Endodermal cell (in vitro differentiated cells): ENCODE measurements at regions not wholly inside any gene's neighbourhood (a gene's known extent, or its start where the extent isn't known, plus 50 kb on each side); places are given as distances from the start of the nearest gene placed in this dataset.
"Not testable (repeated sequence)": the region's sequence is repeated elsewhere in the genome, so short reads cannot be mapped to it uniquely, and the experiment has no call there.

Source experiments
- DNase-seq: peaks from one replicate; pipeline ENCODE4 v3.0.0-alpha.2; 2017
- H3K27ac ChIP-seq: 2 replicates; pipeline ENCODE4 v1.5.1; 2013; ENCODE audit warnings: mild to moderate bottlenecking, low read depth, low read length, moderate library complexity
- H3K27me3 ChIP-seq: 2 replicates; pipeline ENCODE4 v1.6.1; 2013; ENCODE audit warnings: mild to moderate bottlenecking, low read length, moderate library complexity; ENCODE audit not compliant: insufficient read depth, control insufficient read depth, poor library complexity, severe bottlenecking
- H3K36me3 ChIP-seq: 2 replicates; pipeline ENCODE4 v1.7.0; 2013; ENCODE audit warnings: mild to moderate bottlenecking, low read length, moderate library complexity; ENCODE audit not compliant: control insufficient read depth, insufficient read depth
- H3K4me1 ChIP-seq: one replicate; pipeline ENCODE4 v1.7.0; 2013; ENCODE audit warnings: low read length; ENCODE audit not compliant: control insufficient read depth, insufficient read depth
- H3K4me3 ChIP-seq: 2 replicates; pipeline ENCODE4 v1.5.1; 2013; ENCODE audit warnings: mild to moderate bottlenecking, low read length, moderate library complexity
- H3K9ac ChIP-seq: 2 replicates; pipeline ENCODE4 v1.6.1; 2013; ENCODE audit warnings: mild to moderate bottlenecking, low read length, moderate library complexity; ENCODE audit not compliant: poor library complexity, severe bottlenecking; ENCODE audit errors: extremely low read depth
- H3K9me3 ChIP-seq: 2 replicates; pipeline ENCODE4 v1.6.1; 2013; ENCODE audit warnings: mild to moderate bottlenecking, low read length, moderate library complexity; ENCODE audit not compliant: control insufficient read depth
- H3K27ac Mint-ChIP-seq: 2 replicates; pipeline ENCODE4 v1.8.0; 2020; ENCODE audit warnings: mixed read lengths
- H3K27me3 Mint-ChIP-seq: 2 replicates; pipeline ENCODE4 v1.8.0; 2021; ENCODE audit warnings: mild to moderate bottlenecking, mixed read lengths; ENCODE audit not compliant: insufficient read depth
- H3K36me3 Mint-ChIP-seq: 2 replicates; pipeline ENCODE4 v1.8.0; 2020; ENCODE audit warnings: low read depth, mixed read lengths
- H3K4me1 Mint-ChIP-seq: 2 replicates; pipeline ENCODE4 v1.8.0; 2020; ENCODE audit warnings: mixed read lengths
- H3K4me3 Mint-ChIP-seq: 2 replicates; pipeline ENCODE4 v1.8.0; 2020; ENCODE audit warnings: mild to moderate bottlenecking, moderate library complexity, mixed read lengths
- H3K9me3 Mint-ChIP-seq: 2 replicates; pipeline ENCODE4 v1.8.0; 2020; ENCODE audit warnings: mild to moderate bottlenecking, mixed read lengths
- CTCF ChIP-seq: fragments of 200-600 bp; sonication (generic); conservative IDR thresholded peaks from 2 replicates; pipeline ENCODE4 v1.5.0; 2021; ENCODE audit warnings: antibody characterized with exemption, mild to moderate bottlenecking
- WGBS, 2 experiments: methylation state at CpG; one replicate each; pipeline versions ENCODE4 v1.1.5 to v1.1.7; 2013; ENCODE audit warnings: missing lambda C conversion rate in 2 of 2, mixed read lengths in 1 of 2; ENCODE audit not compliant: insufficient coverage in 1 of 2, insufficient read length in 1 of 2; 5-methylcytosine and 5-hydroxymethylcytosine counted together

- 75 to 87% methylated on average over 3 of the region's 3 CpGs for WGBS, 2 experiments
- H3K9me3 Mint-ChIP-seq: no peaks in the 10 kb centered on the region
- H3K4me3 Mint-ChIP-seq: no peak overlapping the region
- H3K4me1 Mint-ChIP-seq: peaks cover 25% of the 10 kb centered on the region
- Histone ChIP-seq H3K27me3 (peaks cover 40% of the 10 kb centered on the region), H3K36me3 (no peaks in the 10 kb centered on the region), H3K4me1 (peaks cover 4% of the 10 kb centered on the region), H3K27ac (no peak overlapping the region), H3K4me3 (no peak overlapping the region), H3K9ac (no peak overlapping the region), H3K9me3 (no peaks in the 10 kb centered on the region)
- H3K27ac Mint-ChIP-seq: no peak overlapping the region
- peaks cover 32% of the 10 kb centered on the region for H3K27me3 Mint-ChIP-seq
- no peak for TF ChIP-seq CTCF
- no peak for DNase-seq
- no peaks in the 10 kb centered on the region for H3K36me3 Mint-ChIP-seq
These were observed 95.3 kb downstream of the ZNF22 start for GRCh38 chr10:45096001-45096400.

GRCh38 chr10:45100429-45100828 lies 99.7 kb downstream of the ZNF22 start:
- H3K9me3 Mint-ChIP-seq: no peaks in the 10 kb centered on the region
- H3K36me3 ChIP-seq: no peaks in the 10 kb centered on the region
- H3K9ac ChIP-seq: no peak overlapping the region
- 93% methylated on average over 4 of the region's 4 CpGs; no CpG with 5 or more reads in 1 of the 2 experiments for WGBS, 2 experiments
- H3K4me3 ChIP-seq: no peak overlapping the region
- H3K9me3 ChIP-seq: no peaks in the 10 kb centered on the region
- no peaks in the 10 kb centered on the region for H3K4me1 ChIP-seq
- H3K4me1 Mint-ChIP-seq: peaks cover 7% of the 10 kb centered on the region
- H3K4me3 Mint-ChIP-seq: no peak overlapping the region
- H3K27me3 Mint-ChIP-seq: peaks cover 19% of the 10 kb centered on the region
- no peak overlapping the region for H3K27ac Mint-ChIP-seq
- H3K36me3 Mint-ChIP-seq: no peaks in the 10 kb centered on the region
- no peak for TF ChIP-seq CTCF
- H3K27me3 ChIP-seq: peaks cover 6% of the 10 kb centered on the region
- H3K27ac ChIP-seq: no peak overlapping the region
- no peak for DNase-seq

GRCh38 chr10:45104674-45105073 lies 104.0 kb downstream of the ZNF22 start:
- no peak for DNase-seq
- no peak overlapping the region for H3K4me3 ChIP-seq
- no peaks in the 10 kb centered on the region for H3K36me3 ChIP-seq
- H3K4me3 Mint-ChIP-seq: no peak overlapping the region
- H3K36me3 Mint-ChIP-seq: no peaks in the 10 kb centered on the region
- H3K27ac ChIP-seq: no peak overlapping the region
- H3K27me3 ChIP-seq: no peaks in the 10 kb centered on the region
- H3K9me3 ChIP-seq: no peaks in the 10 kb centered on the region
- no peak for TF ChIP-seq CTCF
- no peaks in the 10 kb centered on the region for H3K4me1 ChIP-seq
- no peak overlapping the region for H3K9ac ChIP-seq
- H3K9me3 Mint-ChIP-seq: no peaks in the 10 kb centered on the region
- WGBS, 2 experiments: 89% methylated on average over 4 of the region's 4 CpGs; no CpG with 5 or more reads in 1 of the 2 experiments
- H3K4me1 Mint-ChIP-seq: peaks cover 15% of the 10 kb centered on the region
- no peak overlapping the region for H3K27ac Mint-ChIP-seq
- H3K27me3 Mint-ChIP-seq: peaks cover 15% of the 10 kb centered on the region

GRCh38 chr10:45105309-45105708 lies 104.6 kb downstream of the ZNF22 start:
- H3K27me3 Mint-ChIP-seq: peaks cover 15% of the 10 kb centered on the region
- not testable (repeated sequence) for H3K27me3 ChIP-seq, H3K9me3 ChIP-seq, H3K9me3 Mint-ChIP-seq, H3K36me3 ChIP-seq, H3K27ac ChIP-seq, DNase-seq, H3K4me3 ChIP-seq, H3K4me3 Mint-ChIP-seq, H3K27ac Mint-ChIP-seq, H3K4me1 ChIP-seq, H3K9ac ChIP-seq, H3K36me3 Mint-ChIP-seq
- H3K4me1 Mint-ChIP-seq: peaks cover 15% of the 10 kb centered on the region
- 64 to 74% methylated on average over 2 to 5 of the region's 5 CpGs for WGBS, 2 experiments
